ENCODE measurements at regions not wholly inside any gene's neighbourhood (a gene's known extent, or its start where the extent isn't known, plus 50 kb on each side); places are given as distances from the start of the nearest gene placed in this dataset.

- TF ChIP-seq CTCF (IDR thresholded peaks at IDR 0.05; ENCODE audit: extremely low read depth in 1 of 2, insufficient read depth in 1 of 2, low read depth in 1 of 2, low read length in 2 of 2) (no peak), POLR2AphosphoS5 (IDR thresholded peaks at IDR 0.05; ENCODE audit: insufficient read depth, low read depth, low read length) (no peak), EZH2 (IDR thresholded peaks at IDR 0.05; ENCODE audit: borderline replicate concordance, low read depth, low read length, severe bottlenecking) (no peak), POLR2A (IDR thresholded peaks at IDR 0.05; ENCODE audit: low read depth, low read length) (no peak), FOS (IDR thresholded peaks at IDR 0.05; ENCODE audit: borderline replicate concordance, insufficient read depth, low read length) (no peak), GATA2 (IDR thresholded peaks at IDR 0.05; ENCODE audit: insufficient read depth, insufficient read length, low read depth, low read length) (no peak)
Observed at GRCh38 chr4:58325070-58325469, 1214.9 kb upstream of the IGFBP7 start.

Measured in endothelial cell of umbilical vein (primary cell).